ENCODE measurements at regions not wholly inside any gene's neighbourhood (a gene's known extent, or its start where the extent isn't known, plus 50 kb on each side); places are given as distances from the start of the nearest gene placed in this dataset.

DNA sequence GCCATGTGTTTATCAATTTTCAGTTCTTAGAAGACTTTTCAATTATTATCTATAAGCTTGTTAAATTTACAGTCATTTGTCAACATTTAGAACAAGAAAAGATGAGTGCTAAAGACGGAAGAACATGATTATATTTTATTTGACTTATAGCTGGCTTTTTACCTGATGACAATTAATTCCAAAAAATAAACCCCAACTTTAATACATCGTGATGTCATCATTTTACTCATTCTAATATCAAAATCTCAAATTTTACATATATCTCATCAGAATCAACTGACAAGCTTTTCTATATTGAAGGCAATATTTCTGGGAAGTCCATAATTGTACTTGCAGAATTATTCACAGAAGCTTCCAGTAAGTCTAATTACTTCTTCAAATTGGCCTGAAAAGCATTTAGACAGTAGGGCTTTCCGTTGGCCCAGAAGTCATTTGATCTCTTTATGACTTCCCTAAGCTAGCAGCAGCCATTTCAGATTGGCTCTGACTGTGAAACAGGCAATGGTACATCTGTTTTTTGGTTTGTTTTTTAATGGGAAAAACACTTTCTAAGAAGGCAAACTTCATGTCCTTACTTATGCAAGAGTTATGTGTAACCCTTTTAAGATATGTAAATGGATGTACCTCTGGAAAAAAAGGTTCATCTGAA lies 234.7 kb upstream of the PLSCR5 start (continued):
- TF ChIP-seq JUND (IDR thresholded peaks at IDR 0.05; ENCODE audit: low read depth, low read length), result no peak
- TF ChIP-seq TCF12 (IDR thresholded peaks at IDR 0.05; ENCODE audit: low read depth, low read length), result no peak
- TF ChIP-seq SMC3 (IDR thresholded peaks at IDR 0.05; ENCODE audit: borderline replicate concordance, low read length), result no peak
- TF ChIP-seq POLR2AphosphoS5 (IDR thresholded peaks at IDR 0.05; ENCODE audit: low read length), result no peak
- no peak for TF ChIP-seq POLR2AphosphoS2 (IDR thresholded peaks at IDR 0.05; ENCODE audit: low read depth, low read length)
- TF ChIP-seq RB1 (IDR thresholded peaks at IDR 0.05; ENCODE audit: borderline replicate concordance), result no peak

GRCh38 chr3:146838221-146838620 lies 233.1 kb upstream of the PLSCR5 start:
- CTCF ChIA-PET, result no interaction called here

More at GRCh38 chr3:146838221-146838620, 233.1 kb upstream of the PLSCR5 start:
- no TSS peak for BruUV-seq (replicated peaks)
- no peak overlapping the region for H3K4me2 ChIP-seq (ENCODE audit: control insufficient read depth, insufficient read depth)
- no peaks in the 10 kb centered on the region for H3K79me2 ChIP-seq (ENCODE audit: control insufficient read depth, insufficient read depth, low read length)
- DNase-seq (ENCODE audit: low read depth, low spot score), result no peak
- TF ChIP-seq, protein P1, sequence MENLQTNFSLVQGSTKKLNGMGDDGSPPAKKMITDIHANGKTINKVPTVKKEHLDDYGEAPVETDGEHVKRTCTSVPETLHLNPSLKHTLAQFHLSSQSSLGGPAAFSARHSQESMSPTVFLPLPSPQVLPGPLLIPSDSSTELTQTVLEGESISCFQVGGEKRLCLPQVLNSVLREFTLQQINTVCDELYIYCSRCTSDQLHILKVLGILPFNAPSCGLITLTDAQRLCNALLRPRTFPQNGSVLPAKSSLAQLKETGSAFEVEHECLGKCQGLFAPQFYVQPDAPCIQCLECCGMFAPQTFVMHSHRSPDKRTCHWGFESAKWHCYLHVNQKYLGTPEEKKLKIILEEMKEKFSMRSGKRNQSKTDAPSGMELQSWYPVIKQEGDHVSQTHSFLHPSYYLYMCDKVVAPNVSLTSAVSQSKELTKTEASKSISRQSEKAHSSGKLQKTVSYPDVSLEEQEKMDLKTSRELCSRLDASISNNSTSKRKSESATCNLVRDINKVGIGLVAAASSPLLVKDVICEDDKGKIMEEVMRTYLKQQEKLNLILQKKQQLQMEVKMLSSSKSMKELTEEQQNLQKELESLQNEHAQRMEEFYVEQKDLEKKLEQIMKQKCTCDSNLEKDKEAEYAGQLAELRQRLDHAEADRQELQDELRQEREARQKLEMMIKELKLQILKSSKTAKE (IDR thresholded peaks at IDR 0.05; ENCODE audit: low read depth, poor library complexity, severe bottlenecking), result no peak
- TF ChIP-seq RAD51 (IDR thresholded peaks at IDR 0.05), result no peak
- no peak for TF ChIP-seq ZNF622 (IDR thresholded peaks at IDR 0.05)
- TF ChIP-seq ZNF24 (IDR thresholded peaks at IDR 0.05), result no peak
- TF ChIP-seq FOXM1 (IDR thresholded peaks at IDR 0.05; ENCODE audit: low read depth, low read length), result no peak
- TF ChIP-seq ASH2L (IDR thresholded peaks at IDR 0.05; ENCODE audit: borderline replicate concordance, low read depth), result no peak
- no peak for TF ChIP-seq MEF2A (IDR thresholded peaks at IDR 0.05; ENCODE audit: insufficient read depth, low read depth, low read length)
- TF ChIP-seq CBX3 (IDR thresholded peaks at IDR 0.05; ENCODE audit: borderline replicate concordance, low read depth), result no peak
- TF ChIP-seq CTCF (IDR thresholded peaks at IDR 0.05 in 2 of 3, conservative IDR thresholded peaks at IDR 0.05 in 1 of 3; ENCODE audit: control insufficient read depth in 2 of 3, extremely low read depth in 1 of 3, insufficient read depth in 1 of 3, low read depth in 3 of 3, low read length in 3 of 3), result no peak
- TF ChIP-seq, protein P2, sequence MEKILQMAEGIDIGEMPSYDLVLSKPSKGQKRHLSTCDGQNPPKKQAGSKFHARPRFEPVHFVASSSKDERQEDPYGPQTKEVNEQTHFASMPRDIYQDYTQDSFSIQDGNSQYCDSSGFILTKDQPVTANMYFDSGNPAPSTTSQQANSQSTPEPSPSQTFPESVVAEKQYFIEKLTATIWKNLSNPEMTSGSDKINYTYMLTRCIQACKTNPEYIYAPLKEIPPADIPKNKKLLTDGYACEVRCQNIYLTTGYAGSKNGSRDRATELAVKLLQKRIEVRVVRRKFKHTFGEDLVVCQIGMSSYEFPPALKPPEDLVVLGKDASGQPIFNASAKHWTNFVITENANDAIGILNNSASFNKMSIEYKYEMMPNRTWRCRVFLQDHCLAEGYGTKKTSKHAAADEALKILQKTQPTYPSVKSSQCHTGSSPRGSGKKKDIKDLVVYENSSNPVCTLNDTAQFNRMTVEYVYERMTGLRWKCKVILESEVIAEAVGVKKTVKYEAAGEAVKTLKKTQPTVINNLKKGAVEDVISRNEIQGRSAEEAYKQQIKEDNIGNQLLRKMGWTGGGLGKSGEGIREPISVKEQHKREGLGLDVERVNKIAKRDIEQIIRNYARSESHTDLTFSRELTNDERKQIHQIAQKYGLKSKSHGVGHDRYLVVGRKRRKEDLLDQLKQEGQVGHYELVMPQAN (conservative IDR thresholded peaks at IDR 0.05), result no peak
- TF ChIP-seq JUNB (IDR thresholded peaks at IDR 0.05), result no peak
- TF ChIP-seq PAX5 (IDR thresholded peaks at IDR 0.05; ENCODE audit: borderline replicate concordance, low read depth, low read length), result no peak
- 0% methylated on average over 3 of the region's 3 CpGs for WGBS (ENCODE audit: insufficient coverage, insufficient replicate concordance, low lambda C conversion rate, missing lambda C conversion rate)
- no peak for ATAC-seq
- no peaks in the 10 kb centered on the region for H3K36me3 ChIP-seq (ENCODE audit: control insufficient read depth in 2 of 2, insufficient read depth in 2 of 2, low read length in 1 of 2)
- H3K4me1 ChIP-seq (ENCODE audit: control insufficient read depth, insufficient read depth, low read length), result no peaks in the 10 kb centered on the region
- no peak for FAIRE-seq
- no peaks in the 10 kb centered on the region for H3K9me3 ChIP-seq (replicated peaks; ENCODE audit: control insufficient read depth, insufficient read depth, low read length)
- RAD21 ChIA-PET (ENCODE audit: unreplicated experiment), result no interaction called here
- no peaks in the 10 kb centered on the region for H3K27me3 ChIP-seq (replicated peaks in 1 of 2; ENCODE audit: control insufficient read depth in 2 of 2, insufficient read depth in 2 of 2, low read length in 1 of 2)
- SMC1A ChIA-PET (ENCODE audit: uncharacterized antibody, unreplicated experiment), result no interaction called here
- H3K4me3 ChIP-seq, result no peak overlapping the region
- no peak overlapping the region for H2AFZ ChIP-seq (ENCODE audit: control insufficient read depth, low read depth, low read length)
- POLR2A ChIA-PET, result no interaction called here
- no peaks in the 10 kb centered on the region for H4K20me1 ChIP-seq (ENCODE audit: control insufficient read depth, insufficient read depth)
- in situ Hi-C loops (cut with MboI) (no loop called here), intact Hi-C loops (cut with micrococcal nuclease; ENCODE audit: unreplicated experiment) (no loop called here)
- H3K27ac ChIP-seq (ENCODE audit: control insufficient read depth, insufficient read depth), result no peak overlapping the region
- no peak overlapping the region for H3K9ac ChIP-seq (ENCODE audit: control insufficient read depth, insufficient read depth, low read length)
